A549 (cell line): ENCODE measurements at regions not wholly inside any gene's neighbourhood (a gene's known extent, or its start where the extent isn't known, plus 50 kb on each side); places are given as distances from the start of the nearest gene placed in this dataset.

Source experiments
- ESRRA ChIP-seq: fragments of 150-350 bp; IDR thresholded peaks from 2 replicates; pipeline ENCODE4 v1.6.1; 2014; ENCODE audit warnings: mild to moderate bottlenecking, low read length, borderline replicate concordance
- MAFK ChIP-seq: fragments of 450-650 bp; IDR thresholded peaks from 2 replicates; pipeline ENCODE4 v1.6.1; 2014; ENCODE audit not compliant: partially characterized antibody
- POLR2A ChIP-seq: IDR thresholded peaks from 2 replicates; pipeline ENCODE4 v1.6.1; 2012; ENCODE audit warnings: mild to moderate bottlenecking, low read length
- POLR2AphosphoS2 ChIP-seq: conservative IDR thresholded peaks from 2 replicates; pipeline ENCODE4 v1.6.1; 2012; ENCODE audit warnings: low read length, improper control_type of control experiment, inconsistent platforms
- TF ChIP-seq, protein P1 (sequence below): fragments of 200-600 bp; sonication (generic); IDR thresholded peaks from 2 replicates; pipeline ENCODE4 v1.6.1; 2016; ENCODE audit warnings: antibody characterized with exemption, mild to moderate bottlenecking, moderate library complexity
- TF ChIP-seq, protein P2 (sequence below): fragments of >200 bp; sonication (Bioruptor Twin); formaldehyde crosslinking; IDR thresholded peaks from 3 replicates; pipeline ENCODE4 v1.5.1; 2016
- TF ChIP-seq, protein P3 (sequence below): fragments of 450-650 bp; IDR thresholded peaks from 2 replicates; pipeline ENCODE4 v1.6.1; 2014; ENCODE audit warnings: antibody characterized with exemption

DNA sequence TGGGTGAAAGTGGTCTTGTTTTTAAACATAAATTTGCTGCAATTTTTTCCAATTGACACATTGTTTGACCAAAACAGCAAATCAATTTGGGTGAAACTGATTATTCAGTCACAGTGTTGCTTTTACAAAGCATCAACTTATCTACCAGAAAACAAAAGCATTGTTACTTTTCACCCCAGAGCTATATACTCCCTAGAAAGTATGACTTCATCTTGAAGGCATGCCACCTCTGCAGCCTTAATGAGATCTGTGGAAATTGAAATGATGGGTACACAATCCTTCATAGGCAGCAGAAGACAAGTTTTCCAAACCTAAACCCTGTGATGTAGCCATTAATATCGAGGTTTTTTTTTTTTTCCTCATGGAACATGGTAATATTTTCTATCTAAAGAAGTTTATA is 615.9 kb downstream of the CHSY3 start:
- TF ChIP-seq, protein P1, sequence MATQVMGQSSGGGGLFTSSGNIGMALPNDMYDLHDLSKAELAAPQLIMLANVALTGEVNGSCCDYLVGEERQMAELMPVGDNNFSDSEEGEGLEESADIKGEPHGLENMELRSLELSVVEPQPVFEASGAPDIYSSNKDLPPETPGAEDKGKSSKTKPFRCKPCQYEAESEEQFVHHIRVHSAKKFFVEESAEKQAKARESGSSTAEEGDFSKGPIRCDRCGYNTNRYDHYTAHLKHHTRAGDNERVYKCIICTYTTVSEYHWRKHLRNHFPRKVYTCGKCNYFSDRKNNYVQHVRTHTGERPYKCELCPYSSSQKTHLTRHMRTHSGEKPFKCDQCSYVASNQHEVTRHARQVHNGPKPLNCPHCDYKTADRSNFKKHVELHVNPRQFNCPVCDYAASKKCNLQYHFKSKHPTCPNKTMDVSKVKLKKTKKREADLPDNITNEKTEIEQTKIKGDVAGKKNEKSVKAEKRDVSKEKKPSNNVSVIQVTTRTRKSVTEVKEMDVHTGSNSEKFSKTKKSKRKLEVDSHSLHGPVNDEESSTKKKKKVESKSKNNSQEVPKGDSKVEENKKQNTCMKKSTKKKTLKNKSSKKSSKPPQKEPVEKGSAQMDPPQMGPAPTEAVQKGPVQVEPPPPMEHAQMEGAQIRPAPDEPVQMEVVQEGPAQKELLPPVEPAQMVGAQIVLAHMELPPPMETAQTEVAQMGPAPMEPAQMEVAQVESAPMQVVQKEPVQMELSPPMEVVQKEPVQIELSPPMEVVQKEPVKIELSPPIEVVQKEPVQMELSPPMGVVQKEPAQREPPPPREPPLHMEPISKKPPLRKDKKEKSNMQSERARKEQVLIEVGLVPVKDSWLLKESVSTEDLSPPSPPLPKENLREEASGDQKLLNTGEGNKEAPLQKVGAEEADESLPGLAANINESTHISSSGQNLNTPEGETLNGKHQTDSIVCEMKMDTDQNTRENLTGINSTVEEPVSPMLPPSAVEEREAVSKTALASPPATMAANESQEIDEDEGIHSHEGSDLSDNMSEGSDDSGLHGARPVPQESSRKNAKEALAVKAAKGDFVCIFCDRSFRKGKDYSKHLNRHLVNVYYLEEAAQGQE = no peak
- no peak for TF ChIP-seq MAFK
- TF ChIP-seq, protein P2, sequence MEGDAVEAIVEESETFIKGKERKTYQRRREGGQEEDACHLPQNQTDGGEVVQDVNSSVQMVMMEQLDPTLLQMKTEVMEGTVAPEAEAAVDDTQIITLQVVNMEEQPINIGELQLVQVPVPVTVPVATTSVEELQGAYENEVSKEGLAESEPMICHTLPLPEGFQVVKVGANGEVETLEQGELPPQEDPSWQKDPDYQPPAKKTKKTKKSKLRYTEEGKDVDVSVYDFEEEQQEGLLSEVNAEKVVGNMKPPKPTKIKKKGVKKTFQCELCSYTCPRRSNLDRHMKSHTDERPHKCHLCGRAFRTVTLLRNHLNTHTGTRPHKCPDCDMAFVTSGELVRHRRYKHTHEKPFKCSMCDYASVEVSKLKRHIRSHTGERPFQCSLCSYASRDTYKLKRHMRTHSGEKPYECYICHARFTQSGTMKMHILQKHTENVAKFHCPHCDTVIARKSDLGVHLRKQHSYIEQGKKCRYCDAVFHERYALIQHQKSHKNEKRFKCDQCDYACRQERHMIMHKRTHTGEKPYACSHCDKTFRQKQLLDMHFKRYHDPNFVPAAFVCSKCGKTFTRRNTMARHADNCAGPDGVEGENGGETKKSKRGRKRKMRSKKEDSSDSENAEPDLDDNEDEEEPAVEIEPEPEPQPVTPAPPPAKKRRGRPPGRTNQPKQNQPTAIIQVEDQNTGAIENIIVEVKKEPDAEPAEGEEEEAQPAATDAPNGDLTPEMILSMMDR = no peak
- TF ChIP-seq, protein P3, sequence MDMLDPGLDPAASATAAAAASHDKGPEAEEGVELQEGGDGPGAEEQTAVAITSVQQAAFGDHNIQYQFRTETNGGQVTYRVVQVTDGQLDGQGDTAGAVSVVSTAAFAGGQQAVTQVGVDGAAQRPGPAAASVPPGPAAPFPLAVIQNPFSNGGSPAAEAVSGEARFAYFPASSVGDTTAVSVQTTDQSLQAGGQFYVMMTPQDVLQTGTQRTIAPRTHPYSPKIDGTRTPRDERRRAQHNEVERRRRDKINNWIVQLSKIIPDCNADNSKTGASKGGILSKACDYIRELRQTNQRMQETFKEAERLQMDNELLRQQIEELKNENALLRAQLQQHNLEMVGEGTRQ = no peak
- no peak for TF ChIP-seq ESRRA
- no peak for TF ChIP-seq POLR2A
- no peak for TF ChIP-seq POLR2AphosphoS2
